Tibial nerve (tissue), 4 donors: ENCODE measurements at regions not wholly inside any gene's neighbourhood (a gene's known extent, or its start where the extent isn't known, plus 50 kb on each side); places are given as distances from the start of the nearest gene placed in this dataset.

ENCODE experiments used
- DNase-seq, 2 donors: peaks; one replicate each; pipeline ENCODE4 v3.0.0-alpha.2; 2019; ENCODE audit warnings: low spot score in 2 of 2
- H3K27ac ChIP-seq, 4 donors: fragments of 200-600 bp; sonication (generic) in 3 of 4; one replicate each; pipeline ENCODE4 v1.5.1; 2017 to 2019; ENCODE audit warnings: mild to moderate bottlenecking in 1 of 4
- H3K27me3 ChIP-seq, 2 donors: fragments of 200-600 bp; sonication (generic) in 1 of 2; one replicate each; pipeline versions ENCODE4 v1.5.1 to v1.6.0; 2017 to 2019
- H3K36me3 ChIP-seq, 3 donors: fragments of 200-600 bp; sonication (generic); one replicate each; pipeline ENCODE4 v1.5.1; 2018 to 2019
- H3K4me1 ChIP-seq, 4 donors: fragments of 200-600 bp; sonication (generic) in 3 of 4; one replicate each; pipeline ENCODE4 v1.5.1; 2017 to 2019
- H3K4me3 ChIP-seq, 4 donors: fragments of 200-600 bp; sonication (generic) in 3 of 4; one replicate each; pipeline ENCODE4 v1.5.1; 2017 to 2019; ENCODE audit warnings: mild to moderate bottlenecking in 1 of 4, moderate library complexity in 1 of 4
- H3K9me3 ChIP-seq, 4 donors: fragments of 200-600 bp; sonication (generic) in 3 of 4; one replicate each; pipeline ENCODE4 v1.5.1; 2017 to 2019
- EP300 ChIP-seq, 2 donors: sonication (generic); formaldehyde crosslinking; IDR thresholded peaks; one replicate each; pipeline ENCODE4 v1.6.1; 2017; ENCODE audit warnings: antibody characterized with exemption in 2 of 2, mild to moderate bottlenecking in 1 of 2
- POLR2A ChIP-seq, 2 donors: fragments of 450-650 bp; IDR thresholded peaks; one replicate each; pipeline ENCODE4 v1.6.1; 2017; ENCODE audit warnings: antibody characterized with exemption in 2 of 2, mild to moderate bottlenecking in 2 of 2, moderate library complexity in 2 of 2
- whole genome bisulfite sequencing, 2 donors: methylation state at CpG; one replicate each; pipeline ENCODE4 v1.1.5; 2018; 5-methylcytosine and 5-hydroxymethylcytosine counted together
- TF ChIP-seq, protein P1 (sequence below), 5 experiments: fragments of 200-600 bp in 3 of 5; fragments of 450-650 bp in 2 of 5; sonication (generic) in 3 of 5; IDR thresholded peaks; one replicate each; pipeline ENCODE4 v1.5.1; 2016 to 2019; ENCODE audit warnings: antibody characterized with exemption in 5 of 5, mild to moderate bottlenecking in 3 of 5, moderate library complexity in 2 of 5

DNA sequence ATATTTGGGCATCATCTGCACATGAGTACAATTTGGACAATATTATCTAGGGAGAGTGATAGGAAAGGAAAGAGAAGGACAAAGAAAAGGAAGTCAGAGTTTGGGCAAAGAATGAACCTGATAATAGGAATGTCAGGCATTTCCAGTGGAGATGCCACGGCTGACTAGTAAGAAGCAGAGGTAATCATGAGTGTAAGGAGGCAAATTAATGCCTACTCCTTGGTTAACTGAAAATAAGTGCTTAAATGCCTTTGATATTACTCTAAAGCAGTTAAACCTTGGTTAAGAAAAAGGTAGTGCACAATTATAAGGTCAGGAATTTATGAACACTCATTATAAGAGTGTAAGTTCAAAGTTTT is 99.2 kb upstream of the DDIT4L start:
- Histone ChIP-seq H3K27ac (no peak overlapping the region), H3K36me3 (no peaks in the 10 kb centered on the region), H3K4me3 (no peak overlapping the region), H3K27me3 (no peaks in the 10 kb centered on the region), H3K4me1 (peaks cover 0 to 12% (median 0%) of the 10 kb centered on the region in 4 donors), H3K9me3 (no peaks in the 10 kb centered on the region)
- DNase-seq = no peak
- TF ChIP-seq EP300 (IDR thresholded peaks at IDR 0.05) (no peak), POLR2A (IDR thresholded peaks at IDR 0.05) (no peak)
- TF ChIP-seq, protein P1, sequence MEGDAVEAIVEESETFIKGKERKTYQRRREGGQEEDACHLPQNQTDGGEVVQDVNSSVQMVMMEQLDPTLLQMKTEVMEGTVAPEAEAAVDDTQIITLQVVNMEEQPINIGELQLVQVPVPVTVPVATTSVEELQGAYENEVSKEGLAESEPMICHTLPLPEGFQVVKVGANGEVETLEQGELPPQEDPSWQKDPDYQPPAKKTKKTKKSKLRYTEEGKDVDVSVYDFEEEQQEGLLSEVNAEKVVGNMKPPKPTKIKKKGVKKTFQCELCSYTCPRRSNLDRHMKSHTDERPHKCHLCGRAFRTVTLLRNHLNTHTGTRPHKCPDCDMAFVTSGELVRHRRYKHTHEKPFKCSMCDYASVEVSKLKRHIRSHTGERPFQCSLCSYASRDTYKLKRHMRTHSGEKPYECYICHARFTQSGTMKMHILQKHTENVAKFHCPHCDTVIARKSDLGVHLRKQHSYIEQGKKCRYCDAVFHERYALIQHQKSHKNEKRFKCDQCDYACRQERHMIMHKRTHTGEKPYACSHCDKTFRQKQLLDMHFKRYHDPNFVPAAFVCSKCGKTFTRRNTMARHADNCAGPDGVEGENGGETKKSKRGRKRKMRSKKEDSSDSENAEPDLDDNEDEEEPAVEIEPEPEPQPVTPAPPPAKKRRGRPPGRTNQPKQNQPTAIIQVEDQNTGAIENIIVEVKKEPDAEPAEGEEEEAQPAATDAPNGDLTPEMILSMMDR (IDR thresholded peaks at IDR 0.05) = no peak
- 67 to 75% methylated on average over 1 of the region's 1 CpG for WGBS, 2 donors

- no peaks in the 10 kb centered on the region for H3K36me3 ChIP-seq
- no peak overlapping the region for H3K4me3 ChIP-seq
- no peak overlapping the region for H3K27ac ChIP-seq
- H3K9me3 ChIP-seq = no peaks in the 10 kb centered on the region
- no peaks in the 10 kb centered on the region for H3K27me3 ChIP-seq
- TF ChIP-seq, protein P1 (IDR thresholded peaks at IDR 0.05) = no peak
- TF ChIP-seq EP300 (IDR thresholded peaks at IDR 0.05) (no peak), POLR2A (IDR thresholded peaks at IDR 0.05) (no peak)
- DNase-seq = no peak
- WGBS, 2 donors = 94 to 95% methylated on average over 5 of the region's 5 CpGs
- peaks cover 0 to 12% (median 0%) of the 10 kb centered on the region in 4 donors for H3K4me1 ChIP-seq
Observed at GRCh38 chr4:100288811-100289529, 98.7 kb upstream of the DDIT4L start.

DNA sequence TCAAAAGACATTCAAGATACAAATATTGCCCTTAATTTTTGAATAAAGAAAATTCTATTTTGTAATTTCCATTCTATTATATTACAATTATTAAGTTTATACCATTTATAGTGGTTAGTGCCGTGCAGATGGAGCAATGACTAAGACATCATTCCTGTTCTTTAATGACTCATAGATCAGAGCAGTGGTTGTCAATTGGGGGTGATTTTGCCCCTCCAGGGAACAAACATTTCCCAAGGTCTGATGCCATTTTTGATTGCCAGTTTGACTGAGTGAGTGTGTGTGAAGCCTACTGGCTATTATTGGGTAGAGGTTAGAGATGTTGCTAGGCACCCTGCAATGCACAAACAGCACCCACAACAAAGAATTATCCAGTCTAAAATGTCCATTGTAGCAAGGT is 97.9 kb upstream of the DDIT4L start:
- Histone ChIP-seq H3K9me3 (no peaks in the 10 kb centered on the region), H3K27me3 (no peaks in the 10 kb centered on the region), H3K27ac (no peak overlapping the region), H3K4me3 (no peak overlapping the region), H3K4me1 (peaks cover 0 to 12% (median 0%) of the 10 kb centered on the region in 4 donors), H3K36me3 (no peaks in the 10 kb centered on the region)
- DNase-seq = no peak
- WGBS, 2 donors = 82 to 89% methylated on average over 1 of the region's 1 CpG
- TF ChIP-seq EP300 (IDR thresholded peaks at IDR 0.05) (no peak), POLR2A (IDR thresholded peaks at IDR 0.05) (no peak)
- TF ChIP-seq, protein P1 (IDR thresholded peaks at IDR 0.05) = no peak

GRCh38 chr4:100287534-100287933 is 97.3 kb upstream of the DDIT4L start:
- DNase-seq = no peak
- Histone ChIP-seq H3K9me3 (no peaks in the 10 kb centered on the region), H3K4me1 (peaks cover 0 to 12% (median 0%) of the 10 kb centered on the region in 4 donors), H3K27me3 (no peaks in the 10 kb centered on the region), H3K4me3 (no peak overlapping the region), H3K27ac (no peak overlapping the region), H3K36me3 (no peaks in the 10 kb centered on the region)
- WGBS, 2 donors = 48 to 59% methylated on average over 6 of the region's 6 CpGs
- TF ChIP-seq POLR2A (IDR thresholded peaks at IDR 0.05) = no peak
- no peak for TF ChIP-seq EP300 (IDR thresholded peaks at IDR 0.05)
- TF ChIP-seq, protein P1 (IDR thresholded peaks at IDR 0.05) = no peak

DNA sequence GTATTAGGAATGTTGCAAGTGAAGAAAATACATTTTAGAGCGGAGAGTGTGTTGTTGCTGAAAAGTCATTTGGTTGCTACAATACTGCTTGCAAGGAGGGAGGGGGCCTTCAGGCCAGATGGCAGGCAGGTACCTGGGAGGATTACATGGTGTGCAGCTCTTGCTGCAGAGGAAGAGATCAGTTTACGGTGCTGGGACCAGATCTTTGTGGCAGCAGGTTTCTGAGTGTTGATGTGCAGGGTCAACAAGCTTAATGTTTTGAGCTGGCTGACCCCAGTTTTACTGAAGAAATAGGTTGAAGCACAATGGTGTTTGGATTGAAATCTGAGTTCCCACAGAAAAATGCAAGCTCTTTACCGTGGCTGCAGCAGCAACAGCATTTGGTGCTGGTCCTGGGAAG is 96.4 kb upstream of the DDIT4L start:
- Histone ChIP-seq H3K27ac (no peak overlapping the region), H3K36me3 (no peaks in the 10 kb centered on the region), H3K4me1 (peaks cover 0 to 12% (median 0%) of the 10 kb centered on the region in 4 donors), H3K4me3 (no peak overlapping the region), H3K9me3 (no peaks in the 10 kb centered on the region), H3K27me3 (no peaks in the 10 kb centered on the region)
- no peak for DNase-seq
- 70 to 79% methylated on average over 3 of the region's 3 CpGs for WGBS, 2 donors
- TF ChIP-seq, protein P1 (IDR thresholded peaks at IDR 0.05) = no peak
- TF ChIP-seq EP300 (IDR thresholded peaks at IDR 0.05) (no peak), POLR2A (IDR thresholded peaks at IDR 0.05) (no peak)
